ENCODE measurements at regions not wholly inside any gene's neighbourhood (a gene's known extent, or its start where the extent isn't known, plus 50 kb on each side); places are given as distances from the start of the nearest gene placed in this dataset.

DNA sequence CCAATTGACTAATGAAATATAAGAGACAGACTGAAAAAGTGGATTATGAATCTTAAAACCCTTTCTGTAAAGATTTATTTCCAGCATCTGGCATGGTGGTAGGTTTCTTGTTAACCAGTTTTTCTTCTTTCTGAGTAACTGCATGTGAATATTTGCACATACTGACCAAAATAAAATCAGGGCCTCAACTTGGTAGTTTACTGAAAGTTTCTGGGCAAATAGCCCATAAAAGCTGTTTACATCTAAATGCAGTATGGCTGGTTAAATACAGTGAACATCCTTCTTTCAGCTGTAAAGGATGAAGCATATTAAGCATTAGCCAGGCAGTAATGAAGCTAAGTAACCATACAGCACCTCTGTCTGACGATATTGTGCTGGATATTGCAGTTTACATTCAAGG is 83.6 kb upstream of the EYS start:
- no peak for TF ChIP-seq EZH2phosphoT487 (IDR thresholded peaks at IDR 0.05; ENCODE audit: low read length)
- TF ChIP-seq, protein P1, sequence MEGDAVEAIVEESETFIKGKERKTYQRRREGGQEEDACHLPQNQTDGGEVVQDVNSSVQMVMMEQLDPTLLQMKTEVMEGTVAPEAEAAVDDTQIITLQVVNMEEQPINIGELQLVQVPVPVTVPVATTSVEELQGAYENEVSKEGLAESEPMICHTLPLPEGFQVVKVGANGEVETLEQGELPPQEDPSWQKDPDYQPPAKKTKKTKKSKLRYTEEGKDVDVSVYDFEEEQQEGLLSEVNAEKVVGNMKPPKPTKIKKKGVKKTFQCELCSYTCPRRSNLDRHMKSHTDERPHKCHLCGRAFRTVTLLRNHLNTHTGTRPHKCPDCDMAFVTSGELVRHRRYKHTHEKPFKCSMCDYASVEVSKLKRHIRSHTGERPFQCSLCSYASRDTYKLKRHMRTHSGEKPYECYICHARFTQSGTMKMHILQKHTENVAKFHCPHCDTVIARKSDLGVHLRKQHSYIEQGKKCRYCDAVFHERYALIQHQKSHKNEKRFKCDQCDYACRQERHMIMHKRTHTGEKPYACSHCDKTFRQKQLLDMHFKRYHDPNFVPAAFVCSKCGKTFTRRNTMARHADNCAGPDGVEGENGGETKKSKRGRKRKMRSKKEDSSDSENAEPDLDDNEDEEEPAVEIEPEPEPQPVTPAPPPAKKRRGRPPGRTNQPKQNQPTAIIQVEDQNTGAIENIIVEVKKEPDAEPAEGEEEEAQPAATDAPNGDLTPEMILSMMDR (IDR thresholded peaks at IDR 0.05; ENCODE audit: low read length), result no peak
